GM18873 (cell line): ENCODE measurements at regions not wholly inside any gene's neighbourhood (a gene's known extent, or its start where the extent isn't known, plus 50 kb on each side); places are given as distances from the start of the nearest gene placed in this dataset.
A peak's percentile ranks its signal among the peaks of the same experiment; 100 is the strongest.

Experiments
- ATAC-seq: cut with Tn5 transposase; IDR thresholded peaks from one replicate; pipeline ENCODE4 v1.9.1; 2021; ENCODE audit warnings: mild to moderate bottlenecking, moderate library complexity, moderate number of reproducible peaks; ENCODE audit not compliant: unreplicated experiment, low FRiP score

- no peak for ATAC-seq
These were observed 199.8 kb upstream of the NAV3 start for GRCh38 chr12:77630790-77631445.

- no peak for ATAC-seq
These were observed 200.3 kb upstream of the NAV3 start for GRCh38 chr12:77630344-77630743.

- no peak for ATAC-seq
These were observed 201.6 kb upstream of the NAV3 start for GRCh38 chr12:77629141-77629540.

- ATAC-seq: no peak
These were observed 205.3 kb upstream of the NAV3 start for GRCh38 chr12:77625441-77625840.

- ATAC-seq: no peak
These were observed 211.3 kb upstream of the NAV3 start for GRCh38 chr12:77619425-77619824.

- no peak for ATAC-seq
These were observed 212.9 kb upstream of the NAV3 start for GRCh38 chr12:77617818-77618217.

- no peak for ATAC-seq
These were observed 215.4 kb upstream of the NAV3 start for GRCh38 chr12:77615332-77615731.

- ATAC-seq: no peak
These were observed 217.3 kb upstream of the NAV3 start for GRCh38 chr12:77613411-77613810.

- ATAC-seq: no peak
These were observed 220.2 kb upstream of the NAV3 start for GRCh38 chr12:77610446-77610845.

GRCh38 chr12:77609016-77609415 is 221.7 kb upstream of the NAV3 start:
- no peak for ATAC-seq

GRCh38 chr12:77608271-77608824 is 222.3 kb upstream of the NAV3 start:
- ATAC-seq: no peak

GRCh38 chr12:77606348-77606747 is 224.3 kb upstream of the NAV3 start:
- peak; percentile 60 for ATAC-seq

GRCh38 chr12:77603946-77604345 is 226.7 kb upstream of the NAV3 start:
- ATAC-seq: no peak

- no peak for ATAC-seq
These were observed 229.6 kb upstream of the NAV3 start for GRCh38 chr12:77601069-77601468.

GRCh38 chr12:77600468-77600843 is 230.2 kb upstream of the NAV3 start:
- ATAC-seq: no peak

- ATAC-seq: peak; percentile 79
These were observed 230.8 kb upstream of the NAV3 start for GRCh38 chr12:77599782-77600467.

- no peak for ATAC-seq
These were observed 236.3 kb upstream of the NAV3 start for GRCh38 chr12:77594366-77594765.

GRCh38 chr12:77592836-77593235 is 237.9 kb upstream of the NAV3 start:
- no peak for ATAC-seq

- no peak for ATAC-seq
These were observed 238.5 kb upstream of the NAV3 start for GRCh38 chr12:77591959-77592743.

GRCh38 chr12:77590306-77590705 is 240.4 kb upstream of the NAV3 start:
- no peak for ATAC-seq

- no peak for ATAC-seq
These were observed 245.8 kb upstream of the NAV3 start for GRCh38 chr12:77584860-77585259.
